HG03159 (cell line): ENCODE measurements at regions not wholly inside any gene's neighbourhood (a gene's known extent, or its start where the extent isn't known, plus 50 kb on each side); places are given as distances from the start of the nearest gene placed in this dataset.

Source experiments
- ATAC-seq: cut with Tn5 transposase; IDR thresholded peaks from one replicate; pipeline ENCODE4 v1.9.1; 2021; ENCODE audit warnings: mild to moderate bottlenecking, moderate library complexity; ENCODE audit not compliant: unreplicated experiment

DNA sequence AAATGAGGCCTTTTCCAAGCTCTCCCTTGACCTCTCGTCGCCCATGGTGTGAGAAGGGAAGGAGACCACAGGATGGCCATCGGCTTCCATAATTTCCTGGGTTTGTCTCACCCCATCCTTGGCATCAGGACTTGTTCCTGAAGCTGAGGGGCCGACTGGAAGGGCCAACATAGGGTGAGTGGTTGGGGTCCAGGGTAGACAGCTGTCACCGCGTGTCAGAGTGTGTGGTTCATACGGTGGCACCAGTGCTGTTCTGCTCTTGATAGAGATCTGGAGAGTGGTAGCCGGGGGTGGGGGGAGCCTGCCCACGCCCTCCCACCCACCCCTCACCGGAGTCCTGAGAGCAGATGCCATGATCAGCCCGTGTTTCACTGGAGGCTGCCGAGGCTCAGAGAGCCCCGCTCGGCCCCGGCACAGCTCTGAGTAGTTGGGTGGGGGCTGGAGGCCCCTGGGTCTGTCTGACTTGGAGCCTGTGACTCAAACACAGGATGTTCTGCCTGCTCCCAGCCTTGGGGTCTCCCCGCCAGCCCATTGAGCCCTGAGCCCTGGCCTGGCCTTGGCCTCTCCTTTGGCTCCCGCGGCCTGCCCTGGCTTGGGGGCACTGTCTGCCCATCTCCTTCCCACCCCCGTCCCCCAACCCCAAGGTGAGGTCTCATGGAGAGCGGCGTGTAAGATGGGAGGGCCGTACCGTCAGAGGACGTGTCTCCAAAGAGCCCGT, 53.1 kb upstream of the IER5L start:
- no peak for ATAC-seq

DNA sequence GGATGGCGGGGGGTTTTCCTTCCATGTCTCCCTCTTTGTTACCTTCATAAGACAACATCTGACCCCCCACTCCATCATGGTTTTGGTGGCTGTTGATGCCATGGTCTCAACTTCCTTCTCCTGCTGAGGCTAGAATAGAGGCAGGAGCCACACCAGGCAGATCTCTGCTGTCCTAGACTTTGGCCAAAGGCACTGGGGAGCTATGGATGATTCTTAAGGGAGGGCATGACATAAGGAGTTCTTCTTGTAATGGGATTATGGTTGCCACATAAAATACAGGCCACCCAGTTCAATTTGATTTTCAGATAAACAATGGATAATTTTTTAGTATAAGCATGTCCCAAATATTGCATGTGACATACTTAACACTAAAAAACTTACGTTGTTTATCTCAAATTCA, 52.2 kb upstream of the IER5L start:
- ATAC-seq = no peak
